Osteoblast (primary cell): ENCODE measurements at regions not wholly inside any gene's neighbourhood (a gene's known extent, or its start where the extent isn't known, plus 50 kb on each side); places are given as distances from the start of the nearest gene placed in this dataset.

Experiments
- DNase-seq: peaks from one replicate; pipeline ENCODE4 v3.0.0; 2011; ENCODE audit warnings: low spot score, mixed read lengths; ENCODE audit not compliant: insufficient read length; ENCODE audit errors: missing footprints
- H2AFZ ChIP-seq: 2 replicates; pipeline ENCODE4 v1.6.0; 2011; ENCODE audit warnings: mild to moderate bottlenecking, low read length
- H3K27ac ChIP-seq: 2 replicates; pipeline ENCODE4 v1.5.1; 2011; ENCODE audit warnings: mild to moderate bottlenecking, low read depth, low read length, moderate library complexity
- H3K27me3 ChIP-seq: 2 replicates; pipeline ENCODE4 v1.6.0; 2012; ENCODE audit warnings: mild to moderate bottlenecking, control low read depth, inconsistent platforms, low read length, moderate library complexity; ENCODE audit not compliant: insufficient read depth
- H3K36me3 ChIP-seq: 2 replicates; pipeline ENCODE4 v1.5.1; 2011; ENCODE audit warnings: mild to moderate bottlenecking, low read length, control low read depth, moderate library complexity; ENCODE audit not compliant: insufficient read depth
- H3K4me1 ChIP-seq: 2 replicates; pipeline ENCODE4 v1.5.1; 2011; ENCODE audit warnings: mild to moderate bottlenecking, low read length, control low read depth, moderate library complexity; ENCODE audit not compliant: insufficient read depth
- H3K4me2 ChIP-seq: 2 replicates; pipeline ENCODE4 v1.6.0; 2011; ENCODE audit warnings: mild to moderate bottlenecking, low read length; ENCODE audit not compliant: insufficient read depth
- H3K4me3 ChIP-seq: fragments of 200-600 bp; sonication (generic); 3 replicates; pipeline ENCODE4 v1.5.1; 2012; ENCODE audit warnings: mild to moderate bottlenecking, low read length, inconsistent platforms; ENCODE audit not compliant: insufficient read depth
- H3K79me2 ChIP-seq: 2 replicates; pipeline ENCODE4 v1.6.0; 2012; ENCODE audit warnings: mild to moderate bottlenecking, low read length, control low read depth, inconsistent platforms; ENCODE audit not compliant: insufficient read depth
- H3K9me3 ChIP-seq: 2 replicates; pipeline ENCODE4 v1.5.1; 2011; ENCODE audit warnings: low read depth, low read length, control low read depth
- H4K20me1 ChIP-seq: 2 replicates; pipeline ENCODE4 v1.6.0; 2012; ENCODE audit warnings: mild to moderate bottlenecking, low read length, control low read depth; ENCODE audit not compliant: insufficient read depth
- TF ChIP-seq, protein P1 (sequence below): IDR thresholded peaks from 2 replicates; pipeline ENCODE4 v1.5.1; 2011; ENCODE audit warnings: mild to moderate bottlenecking, low read depth, low read length, moderate library complexity; ENCODE audit errors: extremely low read depth

DNA sequence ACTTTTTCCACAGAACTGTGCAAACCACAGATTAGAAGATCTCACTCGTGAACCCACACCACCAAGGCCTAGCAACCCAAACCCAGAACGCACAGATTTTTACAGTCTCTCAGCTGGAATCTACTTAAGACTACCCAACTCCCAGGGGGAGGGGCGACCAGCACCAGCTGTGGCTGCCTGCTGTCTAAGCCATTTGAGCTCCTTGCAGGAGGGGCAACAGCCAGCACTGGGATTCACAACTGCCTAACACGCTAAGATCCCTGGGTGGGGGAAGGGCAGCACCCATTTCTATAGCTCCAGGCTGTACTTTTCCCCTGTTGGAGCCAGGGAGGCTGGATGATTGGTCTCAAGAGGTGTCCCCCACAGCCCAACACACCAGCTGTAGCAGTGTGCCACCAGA lies 368.8 kb downstream of the SUCLA2 start:
- TF ChIP-seq, protein P1, sequence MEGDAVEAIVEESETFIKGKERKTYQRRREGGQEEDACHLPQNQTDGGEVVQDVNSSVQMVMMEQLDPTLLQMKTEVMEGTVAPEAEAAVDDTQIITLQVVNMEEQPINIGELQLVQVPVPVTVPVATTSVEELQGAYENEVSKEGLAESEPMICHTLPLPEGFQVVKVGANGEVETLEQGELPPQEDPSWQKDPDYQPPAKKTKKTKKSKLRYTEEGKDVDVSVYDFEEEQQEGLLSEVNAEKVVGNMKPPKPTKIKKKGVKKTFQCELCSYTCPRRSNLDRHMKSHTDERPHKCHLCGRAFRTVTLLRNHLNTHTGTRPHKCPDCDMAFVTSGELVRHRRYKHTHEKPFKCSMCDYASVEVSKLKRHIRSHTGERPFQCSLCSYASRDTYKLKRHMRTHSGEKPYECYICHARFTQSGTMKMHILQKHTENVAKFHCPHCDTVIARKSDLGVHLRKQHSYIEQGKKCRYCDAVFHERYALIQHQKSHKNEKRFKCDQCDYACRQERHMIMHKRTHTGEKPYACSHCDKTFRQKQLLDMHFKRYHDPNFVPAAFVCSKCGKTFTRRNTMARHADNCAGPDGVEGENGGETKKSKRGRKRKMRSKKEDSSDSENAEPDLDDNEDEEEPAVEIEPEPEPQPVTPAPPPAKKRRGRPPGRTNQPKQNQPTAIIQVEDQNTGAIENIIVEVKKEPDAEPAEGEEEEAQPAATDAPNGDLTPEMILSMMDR = no peak
- no peaks in the 10 kb centered on the region for H3K27me3 ChIP-seq
- no peak overlapping the region for H3K4me2 ChIP-seq
- no peaks in the 10 kb centered on the region for H3K79me2 ChIP-seq
- H4K20me1 ChIP-seq = no peaks in the 10 kb centered on the region
- H3K4me1 ChIP-seq = peaks cover 5% of the 10 kb centered on the region
- DNase-seq = no peak
- H2AFZ ChIP-seq = no peak overlapping the region
- H3K9me3 ChIP-seq = no peaks in the 10 kb centered on the region
- no peak overlapping the region for H3K27ac ChIP-seq
- no peak overlapping the region for H3K4me3 ChIP-seq
- H3K36me3 ChIP-seq = no peaks in the 10 kb centered on the region

DNA sequence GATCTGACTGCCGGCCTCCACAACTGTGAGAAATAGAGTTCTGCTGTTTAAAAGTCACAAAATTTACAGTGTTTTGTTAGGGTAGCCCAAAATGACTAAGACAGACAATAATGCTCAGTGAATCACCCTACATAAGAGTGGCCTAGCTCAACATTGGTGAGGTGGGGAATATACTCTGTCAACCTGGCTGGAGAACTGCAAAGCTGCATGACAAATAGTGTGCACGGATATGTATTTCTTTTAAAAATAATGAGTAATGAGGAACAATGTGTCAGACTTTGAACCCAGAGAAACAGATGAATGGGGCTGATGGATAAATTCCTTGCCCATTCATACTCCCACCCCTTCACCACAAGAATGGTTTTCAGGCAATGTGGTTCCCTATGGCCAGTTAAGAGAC lies 372.4 kb downstream of the SUCLA2 start:
- no peak overlapping the region for H3K4me2 ChIP-seq
- peaks cover 5% of the 10 kb centered on the region for H3K4me1 ChIP-seq
- no peak overlapping the region for H3K27ac ChIP-seq
- H4K20me1 ChIP-seq = no peaks in the 10 kb centered on the region
- no peak overlapping the region for H3K4me3 ChIP-seq
- no peak for DNase-seq
- no peak overlapping the region for H2AFZ ChIP-seq
- TF ChIP-seq, protein P1 = no peak
- H3K36me3 ChIP-seq = no peaks in the 10 kb centered on the region
- no peaks in the 10 kb centered on the region for H3K9me3 ChIP-seq
- H3K79me2 ChIP-seq = no peaks in the 10 kb centered on the region
- H3K27me3 ChIP-seq = no peaks in the 10 kb centered on the region

DNA sequence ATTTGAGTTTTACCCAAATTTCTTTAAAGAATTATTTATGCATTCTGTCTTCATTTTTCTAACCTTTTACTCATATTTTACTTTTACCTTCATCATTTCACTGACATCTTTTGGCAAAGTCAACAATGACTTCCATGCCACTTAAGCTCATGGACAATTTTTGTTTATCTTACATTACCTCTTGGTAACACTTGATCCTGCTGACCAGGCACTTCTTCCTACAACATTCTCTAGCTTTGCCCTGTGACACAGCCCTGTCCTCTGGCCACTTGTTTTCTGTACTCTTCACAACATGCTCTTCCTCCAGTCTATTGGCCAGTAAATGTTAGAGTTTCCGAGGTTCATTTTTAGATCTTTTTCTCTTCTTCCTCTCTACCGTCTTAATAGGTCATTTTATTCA lies 377.2 kb downstream of the SUCLA2 start:
- no peak for DNase-seq
- Histone ChIP-seq H3K4me2 (no peak overlapping the region), H3K79me2 (no peaks in the 10 kb centered on the region), H3K9me3 (peaks cover under 1% of the 10 kb centered on the region), H3K36me3 (no peaks in the 10 kb centered on the region), H3K27ac (no peak overlapping the region), H3K4me1 (peaks cover 3% of the 10 kb centered on the region), H3K27me3 (no peaks in the 10 kb centered on the region), H2AFZ (no peak overlapping the region), H3K4me3 (no peak overlapping the region), H4K20me1 (no peaks in the 10 kb centered on the region)
- TF ChIP-seq, protein P1 = no peak

DNA sequence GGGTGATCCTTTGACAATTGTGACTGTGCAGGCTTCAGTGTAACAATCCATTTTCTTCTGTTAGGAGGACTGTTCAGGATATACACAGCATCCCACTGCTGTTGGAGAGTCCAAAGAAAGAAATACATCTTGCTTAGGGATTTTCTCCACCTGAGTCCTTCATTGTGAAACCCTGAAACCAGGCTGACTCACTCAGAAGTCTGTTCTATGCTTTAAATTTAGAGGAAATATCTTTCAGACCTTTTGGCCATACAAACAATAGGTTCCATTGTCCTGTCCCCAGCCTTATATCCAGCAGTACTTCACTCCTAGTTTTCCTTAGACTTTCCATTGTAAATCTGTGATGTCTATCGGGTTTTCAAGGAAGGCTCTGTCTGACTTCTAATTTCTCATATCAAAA lies 379.1 kb downstream of the SUCLA2 start:
- Histone ChIP-seq H4K20me1 (no peaks in the 10 kb centered on the region), H3K4me1 (no peaks in the 10 kb centered on the region), H3K27ac (no peak overlapping the region), H3K36me3 (no peaks in the 10 kb centered on the region), H3K79me2 (no peaks in the 10 kb centered on the region), H3K27me3 (no peaks in the 10 kb centered on the region), H3K4me2 (no peak overlapping the region), H2AFZ (no peak overlapping the region), H3K4me3 (no peak overlapping the region), H3K9me3 (peaks cover 2% of the 10 kb centered on the region)
- TF ChIP-seq, protein P1 = no peak
- peak; percentile 11 for DNase-seq
